Activated T-helper 1 cell treated with anti-CD3 and anti-CD28 coated beads, Interleukin-12 subunit alpha, Interleukin-12 subunit beta, Interleukin-2, Interleukin-4 antibody, amounts not matched to agents 30 ng/mL and 10 ng/mL and 1 ng/mL, durations not matched to agents 14 hours and 24 hours and 36 hours (primary cell): ENCODE measurements at regions not wholly inside any gene's neighbourhood (a gene's known extent, or its start where the extent isn't known, plus 50 kb on each side); places are given as distances from the start of the nearest gene placed in this dataset.

Experiments used
- DNase-seq: peaks from one replicate; pipeline ENCODE4 v3.0.0; 2021; ENCODE audit warnings: low spot score
- H3K27ac Mint-ChIP-seq: one replicate; pipeline ENCODE4 v1.8.0; 2021; ENCODE audit warnings: mild to moderate bottlenecking, mixed read lengths
- H3K27me3 Mint-ChIP-seq: one replicate; pipeline ENCODE4 v1.8.0; 2022; ENCODE audit warnings: mild to moderate bottlenecking, moderate library complexity, mixed read lengths; ENCODE audit not compliant: insufficient read depth
- H3K36me3 Mint-ChIP-seq: one replicate; pipeline ENCODE4 v1.8.0; 2021; ENCODE audit warnings: low read depth, mixed read lengths
- H3K4me1 Mint-ChIP-seq: one replicate; pipeline ENCODE4 v1.8.0; 2021; ENCODE audit warnings: low read depth, mixed read lengths
- H3K4me3 Mint-ChIP-seq: one replicate; pipeline ENCODE4 v1.8.0; 2021; ENCODE audit warnings: mild to moderate bottlenecking, moderate library complexity, mixed read lengths
- H3K9me3 Mint-ChIP-seq: one replicate; pipeline ENCODE4 v1.8.0; 2021; ENCODE audit warnings: mixed read lengths
- intact Hi-C: fragments of 100-400 bp; cut with micrococcal nuclease; formaldehyde crosslinking; loops from one replicate; pipeline ENCODE4 v1.15.1; 2024

- H3K4me1 Mint-ChIP-seq, result no peaks in the 10 kb centered on the region
- peaks cover 2% of the 10 kb centered on the region for H3K27me3 Mint-ChIP-seq
- DNase-seq, result no peak
- intact Hi-C loops, result no loop called here
- no peak overlapping the region for H3K4me3 Mint-ChIP-seq
- no peak overlapping the region for H3K27ac Mint-ChIP-seq
- no peaks in the 10 kb centered on the region for H3K9me3 Mint-ChIP-seq
- no peaks in the 10 kb centered on the region for H3K36me3 Mint-ChIP-seq
These were observed 68.3 kb upstream of the SPANXB1 start for GRCh38 chrX:140933874-140934655.

GRCh38 chrX:140943513-140943912, 58.9 kb upstream of the SPANXB1 start:
- intact Hi-C loops, result no loop called here
- Mint-ChIP-seq H3K27ac (no peak overlapping the region), H3K4me3 (no peak overlapping the region), H3K27me3 (peaks cover 2% of the 10 kb centered on the region), H3K36me3 (no peaks in the 10 kb centered on the region), H3K9me3 (peaks cover 4% of the 10 kb centered on the region), H3K4me1 (no peaks in the 10 kb centered on the region)
- DNase-seq, result no peak

GRCh38 chrX:140944710-140945109, 57.7 kb upstream of the SPANXB1 start:
- Mint-ChIP-seq H3K4me3 (no peak overlapping the region), H3K36me3 (no peaks in the 10 kb centered on the region), H3K27me3 (peaks cover 2% of the 10 kb centered on the region), H3K4me1 (no peaks in the 10 kb centered on the region), H3K9me3 (peaks cover 4% of the 10 kb centered on the region), H3K27ac (no peak overlapping the region)
- no peak for DNase-seq
- intact Hi-C loops, result no loop called here

GRCh38 chrX:140948827-140949226, 53.6 kb upstream of the SPANXB1 start:
- no peaks in the 10 kb centered on the region for H3K36me3 Mint-ChIP-seq
- intact Hi-C loops, result no loop called here
- H3K9me3 Mint-ChIP-seq, result no peaks in the 10 kb centered on the region
- no peaks in the 10 kb centered on the region for H3K4me1 Mint-ChIP-seq
- no peak overlapping the region for H3K4me3 Mint-ChIP-seq
- no peak for DNase-seq
- H3K27me3 Mint-ChIP-seq, result peaks cover 2% of the 10 kb centered on the region
- no peak overlapping the region for H3K27ac Mint-ChIP-seq

- H3K36me3 Mint-ChIP-seq, result no peaks in the 10 kb centered on the region
- intact Hi-C loops, result no loop called here
- H3K4me1 Mint-ChIP-seq, result no peaks in the 10 kb centered on the region
These were observed 53.2 kb upstream of the SPANXB1 start for GRCh38 chrX:140949233-140949632.

More at GRCh38 chrX:140949233-140949632, 53.2 kb upstream of the SPANXB1 start:
- Mint-ChIP-seq H3K4me3 (no peak overlapping the region), H3K27me3 (peaks cover 2% of the 10 kb centered on the region), H3K27ac (no peak overlapping the region), H3K9me3 (no peaks in the 10 kb centered on the region)
- no peak for DNase-seq
